AG09309 (cell line): ENCODE measurements at regions not wholly inside any gene's neighbourhood (a gene's known extent, or its start where the extent isn't known, plus 50 kb on each side); places are given as distances from the start of the nearest gene placed in this dataset.
"Not testable (repeated sequence)": the region's sequence is repeated elsewhere in the genome, so short reads cannot be mapped to it uniquely, and the experiment has no call there.

Experiments
- DNase-seq: peaks from one replicate; pipeline ENCODE4 v3.0.0-alpha.2; 2010; ENCODE audit warnings: low read depth
- H3K4me3 ChIP-seq: 2 replicates; pipeline ENCODE4 v1.5.1; 2011; ENCODE audit warnings: mild to moderate bottlenecking, low read depth, low read length, moderate library complexity; ENCODE audit not compliant: control insufficient read depth
- CTCF ChIP-seq: IDR thresholded peaks from 2 replicates; pipeline ENCODE4 v1.5.1; 2011; ENCODE audit warnings: mild to moderate bottlenecking, low read depth, low read length, inconsistent platforms; ENCODE audit not compliant: insufficient read depth, control insufficient read depth; ENCODE audit errors: missing control alignments

- DNase-seq = no peak
- TF ChIP-seq CTCF = no peak
- no peak overlapping the region for H3K4me3 ChIP-seq
Observed at GRCh38 chr6:121730616-121731015, 295.2 kb downstream of the GJA1 start.

- no peak for DNase-seq
- H3K4me3 ChIP-seq = no peak overlapping the region
- TF ChIP-seq CTCF = no peak
Observed at GRCh38 chr6:121731381-121731780, 295.9 kb downstream of the GJA1 start.

- no peak for DNase-seq
- H3K4me3 ChIP-seq = no peak overlapping the region
- no peak for TF ChIP-seq CTCF
Observed at GRCh38 chr6:121732641-121733040, 297.2 kb downstream of the GJA1 start.

- H3K4me3 ChIP-seq = no peak overlapping the region
- no peak for DNase-seq
- TF ChIP-seq CTCF = no peak
Observed at GRCh38 chr6:121733234-121733633, 297.8 kb downstream of the GJA1 start.

- DNase-seq, H3K4me3 ChIP-seq: not testable (repeated sequence)
Observed at GRCh38 chr6:121740188-121740587, 304.7 kb downstream of the GJA1 start.

DNA sequence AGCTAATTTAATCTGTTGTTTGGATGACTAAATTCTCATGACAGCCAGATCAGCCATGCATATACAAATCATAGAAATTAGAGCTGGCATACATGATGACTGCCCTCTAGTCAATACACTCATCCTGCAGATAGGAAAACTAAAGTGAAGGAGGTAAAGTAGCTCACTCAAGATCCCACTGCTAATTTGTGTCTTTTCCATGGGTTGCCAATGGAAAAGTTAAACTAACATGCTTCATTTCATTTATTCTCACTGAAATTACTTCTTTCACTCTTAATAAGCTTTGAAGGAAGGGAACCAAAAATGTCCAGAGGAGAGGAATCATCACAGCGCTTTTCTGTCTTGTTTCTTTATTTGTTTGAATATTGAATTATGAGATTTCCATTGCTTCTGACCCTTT, 308.2 kb downstream of the GJA1 start:
- DNase-seq = no peak
- no peak overlapping the region for H3K4me3 ChIP-seq
- TF ChIP-seq CTCF = no peak

DNA sequence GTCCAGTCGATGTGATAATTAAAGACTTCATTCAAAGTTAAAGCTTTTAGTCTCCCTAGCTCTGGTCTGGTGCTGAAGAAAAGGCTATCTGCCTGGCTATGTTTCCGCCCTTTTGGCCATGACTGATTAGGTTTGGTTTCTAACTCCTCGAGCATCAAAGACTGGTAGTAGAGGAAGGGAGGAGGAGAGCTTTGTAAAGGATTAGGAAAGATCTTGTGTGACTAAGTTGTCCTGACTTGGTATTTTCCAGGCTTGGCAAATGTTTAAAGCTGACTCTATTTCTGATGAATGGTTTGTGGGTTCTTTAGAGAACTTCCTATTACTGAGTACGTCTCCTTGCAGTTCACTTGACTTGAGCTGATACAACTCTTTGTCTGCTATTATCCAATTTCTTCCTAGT, 312.9 kb downstream of the GJA1 start:
- no peak overlapping the region for H3K4me3 ChIP-seq
- peak; percentile 57 for DNase-seq
- no peak for TF ChIP-seq CTCF
